ENCODE measurements at regions not wholly inside any gene's neighbourhood (a gene's known extent, or its start where the extent isn't known, plus 50 kb on each side); places are given as distances from the start of the nearest gene placed in this dataset.

GRCh38 chr1:194903524-194903923, 1704.7 kb downstream of the KCNT2 start:
- TF ChIP-seq CTCF (conservative IDR thresholded peaks at IDR 0.05; ENCODE audit: low read length) (no peak), EZH2phosphoT487 (IDR thresholded peaks at IDR 0.05; ENCODE audit: borderline replicate concordance, low read depth, low read length) (no peak)
